Central memory CD8-positive, alpha-beta T cell (primary cell): ENCODE measurements at regions not wholly inside any gene's neighbourhood (a gene's known extent, or its start where the extent isn't known, plus 50 kb on each side); places are given as distances from the start of the nearest gene placed in this dataset.

Source experiments
- ATAC-seq: fragments of 150-1000 bp; cut with Tn5 transposase; replicated peaks from 2 replicates; pipeline ENCODE4 v1.10.0; 2022; ENCODE audit warnings: mild to moderate bottlenecking, moderate FRiP score, moderate number of reproducible peaks; ENCODE audit not compliant: poor library complexity, severe bottlenecking; ENCODE audit errors: extremely low read depth
- DNase-seq, 2 donors: peaks; one replicate each; pipeline ENCODE4 v3.0.0; 2021; ENCODE audit warnings: low spot score in 2 of 2
- H3K27ac Mint-ChIP-seq: one replicate; pipeline ENCODE4 v1.8.0; 2022; ENCODE audit warnings: low read depth, mild to moderate bottlenecking, moderate library complexity, mixed read lengths
- H3K27me3 Mint-ChIP-seq: one replicate; pipeline ENCODE4 v1.8.0; 2022; ENCODE audit warnings: mixed read lengths
- H3K36me3 Mint-ChIP-seq: one replicate; pipeline ENCODE4 v1.8.0; 2022; ENCODE audit warnings: mild to moderate bottlenecking, moderate library complexity, mixed read lengths; ENCODE audit not compliant: insufficient read depth
- H3K4me1 Mint-ChIP-seq: one replicate; pipeline ENCODE4 v1.8.0; 2022; ENCODE audit warnings: mixed read lengths
- H3K4me3 Mint-ChIP-seq: one replicate; pipeline ENCODE4 v1.8.0; 2022; ENCODE audit warnings: mild to moderate bottlenecking, moderate library complexity, mixed read lengths
- H3K9me3 Mint-ChIP-seq: one replicate; pipeline ENCODE4 v1.8.0; 2022; ENCODE audit warnings: mixed read lengths

DNA sequence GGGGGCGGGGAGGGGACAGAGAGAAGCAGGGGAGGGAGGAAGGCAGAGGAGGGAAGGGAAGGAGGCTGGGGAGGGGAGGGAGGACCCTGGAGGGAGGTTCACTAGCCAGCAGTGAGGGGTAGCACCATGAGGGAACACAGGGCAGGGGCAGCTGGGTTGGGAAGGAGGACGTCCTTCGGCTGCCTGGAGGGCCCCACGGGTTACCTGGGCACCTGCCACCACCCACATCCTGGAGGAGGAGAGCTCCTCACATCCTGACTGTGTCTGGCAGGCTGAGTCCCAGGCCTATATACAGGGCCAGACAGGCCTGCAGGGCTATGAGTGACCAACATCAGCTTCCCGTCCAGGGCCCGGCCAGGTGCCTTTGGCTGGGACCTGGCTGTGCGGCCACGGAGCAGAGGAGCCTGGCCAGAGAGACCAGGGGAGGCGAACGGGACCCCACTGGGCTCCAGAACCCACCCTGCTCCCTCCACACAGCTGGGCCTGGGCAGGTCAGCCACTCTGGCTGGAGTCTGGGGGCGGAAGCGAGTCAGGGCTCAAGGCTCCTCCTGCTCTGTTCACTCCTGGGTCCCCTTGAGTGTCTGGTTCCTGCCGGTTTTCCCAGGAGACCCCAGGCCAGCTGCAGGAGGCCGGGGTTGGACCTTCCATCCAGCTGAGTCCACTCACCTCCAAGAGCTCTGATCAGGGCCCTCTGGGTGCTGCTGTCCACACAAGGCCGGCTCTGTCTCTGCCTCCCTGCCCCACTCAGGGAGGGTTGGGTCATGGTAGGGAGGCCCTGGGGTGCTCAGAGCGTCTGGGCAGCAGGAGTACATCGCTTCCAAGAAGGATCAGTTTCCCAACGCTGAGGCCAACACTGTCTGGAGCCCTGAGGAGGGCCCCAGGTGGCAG lies 677.7 kb downstream of the BRD1 start:
- no peaks in the 10 kb centered on the region for H3K4me1 Mint-ChIP-seq
- DNase-seq (no peak), ATAC-seq (no peak)
- no peak overlapping the region for H3K4me3 Mint-ChIP-seq
- H3K27me3 Mint-ChIP-seq: peaks cover 19% of the 10 kb centered on the region
- H3K9me3 Mint-ChIP-seq: no peaks in the 10 kb centered on the region
- no peaks in the 10 kb centered on the region for H3K36me3 Mint-ChIP-seq
- no peak overlapping the region for H3K27ac Mint-ChIP-seq

DNA sequence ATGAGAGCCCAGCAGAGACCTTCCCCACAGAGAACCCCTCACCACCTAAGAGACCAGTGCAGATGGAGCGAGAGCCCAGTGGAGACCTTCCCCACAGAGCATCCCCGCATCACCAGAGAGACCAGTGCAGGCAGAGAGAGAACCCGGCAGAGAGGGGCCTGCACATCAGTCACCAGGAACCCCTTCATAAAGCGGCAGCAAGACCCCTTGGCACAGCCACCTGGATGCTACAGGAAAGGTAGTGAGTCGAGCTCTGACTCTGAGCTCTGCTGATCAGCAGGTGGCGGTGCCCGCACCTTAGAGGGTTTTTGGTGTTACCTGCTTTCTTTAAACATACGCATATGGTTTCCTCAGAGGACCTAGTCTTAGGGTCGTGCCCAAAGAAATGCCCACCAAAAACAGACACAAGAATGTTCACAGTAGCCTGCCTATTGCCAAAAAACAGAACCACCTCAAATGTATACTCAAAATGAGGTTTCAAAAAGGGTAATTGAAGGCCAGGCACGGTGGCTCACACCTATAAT lies 678.7 kb downstream of the BRD1 start:
- Mint-ChIP-seq H3K36me3 (no peaks in the 10 kb centered on the region), H3K4me3 (no peak overlapping the region), H3K27ac (no peak overlapping the region), H3K4me1 (no peaks in the 10 kb centered on the region), H3K9me3 (no peaks in the 10 kb centered on the region), H3K27me3 (peaks cover 19% of the 10 kb centered on the region)
- no peak for DNase-seq
- ATAC-seq: no peak

DNA sequence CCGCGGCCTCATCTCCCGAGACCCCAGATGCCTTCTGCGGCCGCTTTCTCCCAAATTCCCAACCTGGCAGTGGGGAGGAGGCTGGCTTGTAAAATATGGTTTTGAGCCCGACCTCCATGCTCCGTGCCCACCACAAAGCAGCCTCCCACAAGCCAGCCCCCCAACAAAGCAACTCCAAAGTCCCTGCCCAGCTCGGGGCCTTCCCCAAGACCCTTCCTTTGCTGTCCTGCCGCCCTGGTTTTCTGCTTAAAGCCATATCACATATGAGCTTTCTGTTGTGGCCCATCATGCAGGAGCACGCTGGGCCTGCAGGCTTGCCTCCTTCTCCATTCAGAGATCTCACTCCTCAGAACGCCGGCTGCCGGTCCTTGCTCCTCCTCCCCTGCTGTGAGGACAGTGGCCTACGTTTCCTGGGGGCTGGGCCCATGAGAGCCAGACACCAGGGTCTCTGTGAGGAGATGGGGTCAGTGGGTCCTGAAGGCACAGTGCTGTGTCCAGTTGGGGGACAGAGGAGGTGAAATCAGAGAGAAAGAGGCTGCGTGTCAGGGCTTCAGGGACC lies 680.0 kb downstream of the BRD1 start:
- ATAC-seq (no peak), DNase-seq (no peak)
- Mint-ChIP-seq H3K4me3 (no peak overlapping the region), H3K36me3 (no peaks in the 10 kb centered on the region), H3K27ac (peak overlapping the region; percentile 22), H3K27me3 (peaks cover 19% of the 10 kb centered on the region), H3K9me3 (no peaks in the 10 kb centered on the region), H3K4me1 (no peaks in the 10 kb centered on the region)

- no peak overlapping the region for H3K27ac Mint-ChIP-seq
- peaks cover 19% of the 10 kb centered on the region for H3K27me3 Mint-ChIP-seq
- ATAC-seq (no peak), DNase-seq (no peak)
- H3K36me3 Mint-ChIP-seq: no peaks in the 10 kb centered on the region
- H3K9me3 Mint-ChIP-seq: no peaks in the 10 kb centered on the region
- H3K4me1 Mint-ChIP-seq: no peaks in the 10 kb centered on the region
- no peak overlapping the region for H3K4me3 Mint-ChIP-seq
Measured at GRCh38 chr22:49147171-49147570, 680.5 kb downstream of the BRD1 start.

DNA sequence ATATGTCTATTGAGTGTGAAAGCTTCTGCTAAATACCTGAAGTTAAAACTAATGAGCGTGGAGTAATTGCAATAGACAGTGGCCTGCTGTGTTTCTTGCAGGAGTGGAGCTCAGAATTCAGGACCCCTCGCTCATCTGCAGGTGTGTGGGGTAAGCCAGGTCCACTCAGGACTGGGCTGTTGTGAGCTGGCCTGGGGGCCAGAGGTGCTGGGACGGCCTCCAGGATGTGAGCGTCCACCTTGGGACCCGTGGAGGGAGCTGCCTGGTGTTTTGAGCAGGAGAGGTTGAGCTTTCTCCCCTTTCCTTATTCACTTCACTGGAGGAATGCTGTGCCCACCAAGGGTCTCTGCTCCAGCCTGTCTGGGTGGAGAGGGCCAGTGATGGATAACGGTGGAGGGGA lies 681.2 kb downstream of the BRD1 start:
- no peak for DNase-seq
- ATAC-seq: no peak
- H3K9me3 Mint-ChIP-seq: no peaks in the 10 kb centered on the region
- peaks cover 25% of the 10 kb centered on the region for H3K27me3 Mint-ChIP-seq
- H3K4me1 Mint-ChIP-seq: no peaks in the 10 kb centered on the region
- H3K36me3 Mint-ChIP-seq: no peaks in the 10 kb centered on the region
- no peak overlapping the region for H3K27ac Mint-ChIP-seq
- no peak overlapping the region for H3K4me3 Mint-ChIP-seq

- Mint-ChIP-seq H3K27me3 (peaks cover 25% of the 10 kb centered on the region), H3K27ac (no peak overlapping the region), H3K4me3 (no peak overlapping the region), H3K9me3 (no peaks in the 10 kb centered on the region), H3K36me3 (no peaks in the 10 kb centered on the region), H3K4me1 (no peaks in the 10 kb centered on the region)
- ATAC-seq (no peak), DNase-seq (no peak)
Measured at GRCh38 chr22:49143812-49144211, 683.9 kb downstream of the BRD1 start.

DNA sequence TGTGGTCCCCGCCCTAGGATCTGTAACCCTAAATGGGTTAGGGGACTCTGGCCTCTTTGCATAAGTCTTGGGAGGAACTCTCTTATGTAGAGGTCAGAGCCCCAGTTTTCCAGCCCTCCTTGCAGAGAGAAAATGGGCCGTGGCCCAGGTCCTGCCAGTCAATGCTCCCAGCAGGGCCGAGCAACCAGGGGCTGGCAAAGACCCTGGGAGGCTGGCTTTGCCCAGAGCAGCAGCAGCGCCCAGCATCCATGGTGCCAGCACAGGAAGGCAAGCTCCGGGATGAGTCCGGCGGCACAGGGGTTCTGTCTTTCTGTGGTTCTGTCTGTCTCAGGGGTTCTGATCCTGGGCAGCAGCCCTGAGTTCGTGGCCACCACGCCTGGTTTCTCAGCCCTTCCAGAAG lies 684.8 kb downstream of the BRD1 start:
- Mint-ChIP-seq H3K4me3 (no peak overlapping the region), H3K36me3 (no peaks in the 10 kb centered on the region), H3K27ac (no peak overlapping the region), H3K4me1 (no peaks in the 10 kb centered on the region), H3K9me3 (no peaks in the 10 kb centered on the region), H3K27me3 (peaks cover 15% of the 10 kb centered on the region)
- DNase-seq: no peak
- ATAC-seq: no peak

- DNase-seq (no peak), ATAC-seq (no peak)
- H3K36me3 Mint-ChIP-seq: no peaks in the 10 kb centered on the region
- no peak overlapping the region for H3K27ac Mint-ChIP-seq
- no peaks in the 10 kb centered on the region for H3K9me3 Mint-ChIP-seq
- H3K27me3 Mint-ChIP-seq: peaks cover 11% of the 10 kb centered on the region
- H3K4me1 Mint-ChIP-seq: no peaks in the 10 kb centered on the region
- no peak overlapping the region for H3K4me3 Mint-ChIP-seq
Measured at GRCh38 chr22:49142296-49142695, 685.4 kb downstream of the BRD1 start.

GRCh38 chr22:49141761-49142160 lies 685.9 kb downstream of the BRD1 start:
- ATAC-seq (no peak), DNase-seq (no peak)
- Mint-ChIP-seq H3K4me1 (no peaks in the 10 kb centered on the region), H3K27ac (no peak overlapping the region), H3K4me3 (no peak overlapping the region), H3K27me3 (peaks cover 13% of the 10 kb centered on the region), H3K36me3 (no peaks in the 10 kb centered on the region), H3K9me3 (no peaks in the 10 kb centered on the region)

- peaks cover 19% of the 10 kb centered on the region for H3K27me3 Mint-ChIP-seq
- no peak overlapping the region for H3K4me3 Mint-ChIP-seq
- H3K4me1 Mint-ChIP-seq: no peaks in the 10 kb centered on the region
- no peaks in the 10 kb centered on the region for H3K36me3 Mint-ChIP-seq
- no peak for ATAC-seq
- H3K27ac Mint-ChIP-seq: no peak overlapping the region
- no peak for DNase-seq
- no peaks in the 10 kb centered on the region for H3K9me3 Mint-ChIP-seq
Measured at GRCh38 chr22:49140911-49141665, 686.6 kb downstream of the BRD1 start.

DNA sequence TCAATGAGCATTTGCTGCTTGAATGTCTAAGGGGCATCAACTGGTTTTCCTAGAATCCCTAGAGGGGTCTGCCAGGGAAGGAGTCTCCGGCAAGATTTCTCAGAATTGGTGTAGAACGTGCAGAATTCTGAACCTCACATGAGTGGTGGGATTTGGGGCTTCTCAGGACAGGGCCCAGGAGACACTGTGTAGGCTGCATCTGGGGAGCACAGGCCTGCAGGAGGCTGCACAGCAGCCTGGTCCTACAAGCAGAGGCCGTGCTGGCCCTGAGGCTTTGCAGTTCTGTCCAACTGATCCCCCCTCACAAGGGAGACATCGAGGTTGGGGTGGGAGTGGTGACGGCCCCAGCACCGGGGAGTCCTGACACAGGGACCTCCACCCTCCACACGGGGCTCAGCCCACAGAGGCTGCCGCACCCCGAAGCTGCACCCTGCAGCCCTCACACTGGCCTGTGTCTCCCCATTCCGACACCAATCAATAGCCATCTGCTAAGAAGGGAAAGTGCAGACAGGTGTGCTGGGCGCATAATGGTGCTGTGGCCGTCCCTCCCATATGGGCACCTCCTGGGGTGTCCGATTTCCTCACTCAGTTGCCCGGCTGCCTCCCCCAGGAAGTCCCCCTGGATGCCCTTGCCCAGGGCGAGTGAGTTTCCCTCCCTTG lies 688.1 kb downstream of the BRD1 start:
- peaks cover 28% of the 10 kb centered on the region for H3K27me3 Mint-ChIP-seq
- H3K4me1 Mint-ChIP-seq: no peaks in the 10 kb centered on the region
- DNase-seq (no peak), ATAC-seq (no peak)
- H3K27ac Mint-ChIP-seq: no peak overlapping the region
- H3K36me3 Mint-ChIP-seq: no peaks in the 10 kb centered on the region
- no peak overlapping the region for H3K4me3 Mint-ChIP-seq
- no peaks in the 10 kb centered on the region for H3K9me3 Mint-ChIP-seq

DNA sequence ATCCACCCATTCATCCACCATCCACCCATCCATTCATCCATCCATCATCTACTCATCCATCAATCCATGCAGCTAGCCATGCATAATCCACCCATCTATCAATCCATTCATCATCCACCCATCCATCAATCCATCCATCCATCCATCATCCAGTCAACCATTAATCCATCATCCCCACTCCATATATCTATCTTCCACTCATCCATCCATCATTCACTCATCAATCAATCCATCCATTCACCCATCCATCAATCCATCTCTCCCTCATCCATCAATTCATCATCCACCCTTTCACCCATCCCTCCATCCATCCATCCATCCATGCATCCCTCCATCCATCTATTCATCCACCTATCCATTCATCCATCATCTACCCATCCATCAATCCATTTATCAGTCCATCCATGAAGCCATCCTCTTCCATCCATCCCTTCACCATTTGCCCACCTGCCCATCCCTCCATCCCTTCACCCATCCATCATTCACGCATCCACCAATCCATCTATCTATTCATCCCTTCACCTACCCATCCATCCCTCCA lies 689.4 kb downstream of the BRD1 start:
- Mint-ChIP-seq H3K27ac (no peak overlapping the region), H3K36me3 (no peaks in the 10 kb centered on the region), H3K9me3 (no peaks in the 10 kb centered on the region), H3K4me1 (no peaks in the 10 kb centered on the region), H3K27me3 (peaks cover 30% of the 10 kb centered on the region), H3K4me3 (no peak overlapping the region)
- ATAC-seq (no peak), DNase-seq (no peak)
